TTC549 (cell line): ENCODE measurements at regions not wholly inside any gene's neighbourhood (a gene's known extent, or its start where the extent isn't known, plus 50 kb on each side); places are given as distances from the start of the nearest gene placed in this dataset.

Experiments
- FAIRE-seq: peaks from 2 replicates; lab custom pipeline; 2012; peaks lifted over from hg19 to GRCh38; lab: Jason Lieb, UNC

DNA sequence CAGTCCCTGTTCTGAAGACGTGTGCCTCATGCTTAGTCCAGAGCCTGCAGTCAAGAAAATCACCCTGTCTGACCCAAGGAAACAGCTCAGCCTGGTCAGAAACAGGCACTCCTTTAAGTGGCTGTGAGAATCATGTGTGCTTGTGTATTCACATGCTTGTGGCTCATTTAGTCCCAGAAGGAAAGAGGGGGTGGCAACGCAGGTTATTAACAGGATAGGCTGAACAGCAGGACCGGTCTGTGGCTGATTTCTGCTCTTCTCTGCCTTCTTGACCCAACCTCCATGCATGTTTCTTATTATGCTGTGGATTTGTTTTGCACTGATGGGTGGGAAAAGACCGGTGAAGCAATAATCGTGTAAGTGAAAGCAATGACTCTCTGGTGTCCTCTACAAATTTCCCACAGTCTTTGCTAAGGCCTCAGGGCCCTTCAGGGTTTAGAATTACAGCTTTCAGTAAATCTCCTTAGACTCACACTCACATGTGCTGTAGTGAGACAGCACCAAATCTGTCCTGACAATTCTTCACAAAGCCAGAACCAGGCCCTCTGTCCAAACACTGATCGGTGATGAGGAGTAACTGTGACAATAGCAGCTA, 288.1 kb downstream of the ETS1 start:
- FAIRE-seq, result no peak

- FAIRE-seq, result no peak
Observed at GRCh38 chr11:128298271-128298670, 289.1 kb downstream of the ETS1 start.

DNA sequence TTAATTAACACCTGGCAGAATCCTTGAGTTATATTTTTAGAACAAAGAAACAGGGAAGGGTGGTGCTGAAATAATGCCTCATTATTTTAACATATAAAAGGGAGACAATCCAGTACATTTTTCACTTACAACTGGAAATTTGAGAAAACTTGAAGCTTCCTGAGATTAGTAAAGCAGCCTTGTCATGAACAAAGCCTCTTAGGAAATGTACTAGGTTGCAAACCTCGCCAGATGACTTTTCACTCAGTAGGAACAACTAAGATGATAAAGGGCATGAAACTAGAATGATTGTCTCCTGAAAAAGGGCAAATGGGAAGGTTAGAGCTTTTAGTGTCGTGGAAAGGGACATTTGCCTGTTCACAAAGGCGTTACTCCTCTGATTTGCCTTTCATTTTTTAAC, 289.6 kb downstream of the ETS1 start:
- no peak for FAIRE-seq

- no peak for FAIRE-seq
Observed at GRCh38 chr11:128297091-128297651, 290.2 kb downstream of the ETS1 start.

GRCh38 chr11:128294671-128295050, 292.7 kb downstream of the ETS1 start:
- FAIRE-seq, result no peak

DNA sequence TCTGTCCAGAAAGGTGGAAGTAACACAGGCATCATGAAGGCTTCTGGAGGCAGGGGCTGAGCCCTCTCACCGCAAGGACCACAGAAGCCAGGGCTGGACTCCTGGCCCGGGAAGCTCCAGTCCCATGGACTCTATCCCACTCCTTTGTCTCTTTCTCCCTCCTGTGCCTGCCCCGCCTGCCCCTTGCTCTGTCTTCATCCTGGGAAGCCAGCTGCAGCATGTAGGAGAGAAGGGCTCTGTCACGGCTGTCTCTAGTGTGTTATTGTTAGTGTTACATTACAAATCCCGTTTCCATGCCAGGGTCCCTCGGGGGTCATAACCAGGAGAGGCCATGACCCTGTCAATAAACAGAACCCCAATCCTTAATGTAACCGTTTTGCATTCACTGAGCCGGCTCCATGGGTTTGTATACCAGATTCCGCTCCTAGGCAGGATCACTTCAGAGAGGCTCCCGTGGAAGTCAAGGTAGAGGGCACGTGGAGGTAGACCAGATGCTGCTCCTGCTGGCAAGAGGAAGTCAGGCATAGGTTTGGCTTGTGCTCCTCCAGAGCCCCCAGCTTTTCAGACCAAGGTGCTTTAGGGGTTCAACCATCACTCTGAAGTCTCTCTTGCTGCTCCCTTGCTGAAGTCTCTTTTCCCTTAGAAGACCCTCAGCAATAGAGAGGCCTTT, 293.2 kb downstream of the ETS1 start:
- FAIRE-seq, result no peak

- no peak for FAIRE-seq
Observed at GRCh38 chr11:128291835-128292234, 295.5 kb downstream of the ETS1 start.

DNA sequence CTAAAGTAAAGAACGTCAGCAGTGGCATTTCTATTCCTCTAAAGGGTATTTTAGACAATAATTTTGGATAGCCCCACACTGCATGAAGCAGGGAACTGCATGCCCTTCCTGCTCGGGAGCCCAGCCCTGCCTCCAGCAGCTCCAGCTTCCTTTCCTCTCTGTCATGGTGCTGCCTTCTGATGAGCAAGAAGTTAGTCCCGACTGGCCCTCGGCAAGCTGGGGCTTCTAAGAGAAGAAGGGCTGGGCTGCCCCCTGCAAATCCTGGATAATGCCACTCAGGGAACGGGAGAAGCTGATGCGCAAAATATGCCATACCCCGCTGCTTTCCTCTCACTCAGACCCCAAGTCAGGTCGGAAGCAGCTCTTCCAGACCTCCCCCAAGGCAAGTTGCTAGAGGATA, 296.4 kb downstream of the ETS1 start:
- no peak for FAIRE-seq

DNA sequence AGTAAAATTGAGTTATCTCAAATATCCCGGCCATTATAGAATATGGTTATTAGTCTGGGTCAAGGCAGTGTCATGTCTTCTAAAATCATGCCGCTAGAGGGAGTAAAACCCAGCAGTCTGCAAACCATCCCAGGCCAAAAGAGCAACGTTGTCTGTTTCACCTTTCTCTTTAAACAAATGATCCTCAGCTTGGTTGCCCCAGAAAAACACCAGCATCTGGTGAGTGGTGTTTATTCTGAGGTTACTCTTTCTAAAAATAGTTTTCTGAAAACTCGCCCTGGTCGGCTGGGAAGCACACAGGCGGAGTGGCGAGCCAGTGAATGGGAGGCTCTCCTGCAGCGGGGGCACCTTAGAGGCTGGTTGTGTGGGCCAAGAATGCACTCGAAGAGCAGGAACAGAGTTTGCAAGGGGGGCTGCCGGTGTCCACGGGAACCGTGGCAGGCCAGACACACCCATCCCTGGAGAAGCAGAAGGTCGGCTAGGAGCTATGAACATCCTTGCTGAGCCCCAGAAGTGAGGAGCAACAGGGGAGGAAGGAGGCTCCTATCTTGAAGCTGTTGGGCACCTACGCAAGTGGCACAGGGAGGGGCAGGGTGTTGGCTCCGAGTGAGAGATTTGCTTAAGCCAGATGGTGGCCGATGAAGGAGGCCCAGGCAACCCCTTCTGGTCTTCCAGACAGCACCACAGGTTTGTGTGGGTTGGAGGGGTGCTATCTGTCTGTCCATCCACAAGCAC, 297.1 kb downstream of the ETS1 start:
- FAIRE-seq, result no peak

- no peak for FAIRE-seq
Observed at GRCh38 chr11:128289048-128289447, 298.3 kb downstream of the ETS1 start.

DNA sequence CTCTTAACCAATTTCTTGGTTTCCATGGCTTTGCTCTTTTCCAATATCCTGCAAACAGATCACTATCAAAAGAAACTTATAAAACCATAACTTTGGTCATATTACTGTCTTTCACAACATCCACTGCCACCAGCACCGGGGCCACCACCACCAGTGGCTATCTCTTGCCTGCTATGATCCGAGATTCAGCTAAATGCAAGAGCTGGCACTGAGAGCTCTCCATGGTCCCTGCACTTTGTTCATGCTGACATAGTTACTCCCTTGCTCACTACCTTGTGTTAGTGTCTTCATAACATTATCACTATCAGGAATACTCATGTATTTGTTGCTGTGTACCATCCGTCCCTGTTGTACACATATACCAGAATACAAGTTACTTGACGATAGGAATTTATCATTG, 299.0 kb downstream of the ETS1 start:
- no peak for FAIRE-seq

GRCh38 chr11:128285321-128285720, 302.0 kb downstream of the ETS1 start:
- no peak for FAIRE-seq

GRCh38 chr11:128284634-128285033, 302.7 kb downstream of the ETS1 start:
- FAIRE-seq, result no peak

GRCh38 chr11:128283451-128283850, 303.9 kb downstream of the ETS1 start:
- FAIRE-seq, result no peak

DNA sequence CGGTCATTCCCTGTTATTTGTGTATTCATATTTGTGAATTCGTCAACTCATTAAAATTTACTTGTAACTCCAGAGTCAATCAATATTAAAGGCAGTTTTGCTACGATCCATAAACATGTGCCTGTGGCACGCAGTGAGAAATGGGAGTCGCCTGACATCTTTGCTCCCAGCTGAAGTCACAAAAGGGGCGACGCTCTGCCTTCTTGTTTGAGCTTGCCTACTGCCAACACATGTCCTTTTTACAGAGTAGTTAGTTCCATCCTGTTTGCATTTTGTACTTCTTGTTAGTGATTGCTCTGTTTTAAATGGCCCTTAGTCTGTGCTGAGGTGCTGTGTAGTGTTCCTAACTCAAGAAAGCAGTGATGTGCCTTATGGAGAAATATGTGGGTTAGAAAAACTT, 305.3 kb downstream of the ETS1 start:
- FAIRE-seq, result no peak

- FAIRE-seq, result no peak
Observed at GRCh38 chr11:128279866-128280265, 307.5 kb downstream of the ETS1 start.

- no peak for FAIRE-seq
Observed at GRCh38 chr11:128273736-128274135, 313.6 kb downstream of the ETS1 start.

GRCh38 chr11:128271401-128271800, 316.0 kb downstream of the ETS1 start:
- FAIRE-seq, result no peak

GRCh38 chr11:128269466-128269865, 317.9 kb downstream of the ETS1 start:
- no peak for FAIRE-seq

DNA sequence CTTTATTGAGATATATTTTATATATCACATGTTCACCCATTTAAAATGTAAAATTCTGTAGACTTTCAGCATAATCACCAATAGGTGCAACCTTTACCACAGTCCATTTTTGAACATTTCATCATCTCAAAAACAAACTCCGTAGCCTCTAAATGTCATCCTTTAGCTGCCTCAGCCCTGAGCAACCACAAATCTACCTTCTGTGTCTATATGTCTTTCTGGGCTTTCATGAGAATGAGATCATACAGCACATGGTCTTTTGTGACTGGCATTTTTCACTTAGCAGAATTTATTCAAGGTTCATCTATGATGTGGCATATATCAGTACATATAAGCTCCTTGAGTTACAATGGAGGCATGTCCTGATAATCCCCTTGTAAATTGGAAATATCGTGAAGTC, 320.5 kb downstream of the ETS1 start:
- no peak for FAIRE-seq

- FAIRE-seq, result no peak
Observed at GRCh38 chr11:128262463-128263345, 324.7 kb downstream of the ETS1 start.

GRCh38 chr11:128261011-128261421, 326.3 kb downstream of the ETS1 start:
- no peak for FAIRE-seq
